Astrocyte (in vitro differentiated cells and primary cell): ENCODE measurements at regions not wholly inside any gene's neighbourhood (a gene's known extent, or its start where the extent isn't known, plus 50 kb on each side); places are given as distances from the start of the nearest gene placed in this dataset.

Experiments
- EZH2 ChIP-seq: IDR thresholded peaks from 2 replicates; pipeline ENCODE4 v1.6.1; 2012; ENCODE audit warnings: mild to moderate bottlenecking, low read length, inconsistent platforms; ENCODE audit not compliant: insufficient read depth
- TF ChIP-seq, protein P1 (sequence below): IDR thresholded peaks from 2 replicates; pipeline ENCODE4 v1.5.1; 2011; ENCODE audit warnings: low read depth, mild to moderate bottlenecking, inconsistent platforms, low read length, moderate library complexity; ENCODE audit not compliant: insufficient read depth

DNA sequence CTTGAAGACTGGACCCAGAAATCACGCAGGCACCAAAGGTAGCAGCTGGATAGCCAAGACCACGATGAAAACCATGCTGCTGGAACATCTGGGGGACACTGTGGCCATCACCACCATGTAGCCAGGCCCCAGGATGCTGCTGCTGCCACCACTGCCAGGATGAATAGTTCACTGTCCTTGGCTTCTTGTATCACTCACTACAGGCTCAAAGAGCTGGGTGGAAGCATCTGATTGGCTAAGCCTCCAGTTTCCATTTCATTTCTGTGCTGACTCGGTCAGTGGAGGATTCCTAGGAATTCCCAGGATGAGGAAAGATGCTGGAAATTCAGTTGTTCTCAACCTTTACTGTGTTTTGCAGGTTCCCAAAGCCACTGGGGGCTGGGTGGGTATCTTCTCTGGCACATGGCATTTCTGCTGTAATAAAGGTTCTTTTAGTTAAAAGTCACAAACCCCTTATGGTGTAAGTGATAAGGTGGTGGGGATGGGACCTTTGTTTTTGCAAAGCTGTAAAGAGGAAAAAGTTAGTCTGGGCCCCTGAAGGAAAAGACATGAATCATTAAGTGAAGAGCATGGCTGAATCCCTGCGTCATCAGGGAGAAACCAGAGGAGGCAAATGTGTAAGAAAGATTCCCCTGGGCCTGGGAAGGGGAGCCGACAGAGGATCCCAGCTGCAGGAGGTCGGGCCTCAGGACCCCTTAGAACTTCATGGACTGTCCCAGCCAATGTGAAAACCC lies 57.7 kb upstream of the SMOX start:
- TF ChIP-seq, protein P1, sequence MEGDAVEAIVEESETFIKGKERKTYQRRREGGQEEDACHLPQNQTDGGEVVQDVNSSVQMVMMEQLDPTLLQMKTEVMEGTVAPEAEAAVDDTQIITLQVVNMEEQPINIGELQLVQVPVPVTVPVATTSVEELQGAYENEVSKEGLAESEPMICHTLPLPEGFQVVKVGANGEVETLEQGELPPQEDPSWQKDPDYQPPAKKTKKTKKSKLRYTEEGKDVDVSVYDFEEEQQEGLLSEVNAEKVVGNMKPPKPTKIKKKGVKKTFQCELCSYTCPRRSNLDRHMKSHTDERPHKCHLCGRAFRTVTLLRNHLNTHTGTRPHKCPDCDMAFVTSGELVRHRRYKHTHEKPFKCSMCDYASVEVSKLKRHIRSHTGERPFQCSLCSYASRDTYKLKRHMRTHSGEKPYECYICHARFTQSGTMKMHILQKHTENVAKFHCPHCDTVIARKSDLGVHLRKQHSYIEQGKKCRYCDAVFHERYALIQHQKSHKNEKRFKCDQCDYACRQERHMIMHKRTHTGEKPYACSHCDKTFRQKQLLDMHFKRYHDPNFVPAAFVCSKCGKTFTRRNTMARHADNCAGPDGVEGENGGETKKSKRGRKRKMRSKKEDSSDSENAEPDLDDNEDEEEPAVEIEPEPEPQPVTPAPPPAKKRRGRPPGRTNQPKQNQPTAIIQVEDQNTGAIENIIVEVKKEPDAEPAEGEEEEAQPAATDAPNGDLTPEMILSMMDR: no peak
- no peak for TF ChIP-seq EZH2
